H9 (cell line): ENCODE measurements at regions not wholly inside any gene's neighbourhood (a gene's known extent, or its start where the extent isn't known, plus 50 kb on each side); places are given as distances from the start of the nearest gene placed in this dataset.

ENCODE experiments used
- DNase-seq: peaks from one replicate; pipeline ENCODE4 v3.0.0-alpha.2; 2017
- H2AFZ ChIP-seq: one replicate; pipeline ENCODE4 v1.6.1; 2013; ENCODE audit warnings: mild to moderate bottlenecking, low read length, control low read depth, moderate library complexity
- H2AK5ac ChIP-seq: 2 replicates; pipeline ENCODE4 v1.6.1; 2013; ENCODE audit warnings: low read length, control low read depth, mixed read lengths; ENCODE audit not compliant: insufficient read length
- H2BK120ac ChIP-seq: one replicate; pipeline ENCODE4 v1.6.1; 2013; ENCODE audit warnings: low read depth, mild to moderate bottlenecking, low read length, control low read depth, inconsistent platforms; ENCODE audit not compliant: poor library complexity, severe bottlenecking
- H2BK12ac ChIP-seq: 2 replicates; pipeline ENCODE4 v1.6.1; 2013; ENCODE audit warnings: low read length, control low read depth, mixed read lengths, low read depth; ENCODE audit not compliant: insufficient read length
- H2BK15ac ChIP-seq: 2 replicates; pipeline ENCODE4 v1.6.1; 2013; ENCODE audit warnings: low read depth, low read length, control low read depth
- H2BK20ac ChIP-seq: one replicate; pipeline ENCODE4 v1.6.1; 2013; ENCODE audit warnings: low read depth, mild to moderate bottlenecking, low read length, control low read depth, inconsistent platforms; ENCODE audit not compliant: poor library complexity, severe bottlenecking
- H2BK5ac ChIP-seq: 2 replicates; pipeline ENCODE4 v1.6.1; 2013; ENCODE audit warnings: low read length, control low read depth, mixed read lengths; ENCODE audit not compliant: insufficient read length
- H3K14ac ChIP-seq: 2 replicates; pipeline ENCODE4 v1.6.1; 2013; ENCODE audit warnings: low read length, control low read depth; ENCODE audit not compliant: insufficient read depth
- H3K18ac ChIP-seq: 2 replicates; pipeline ENCODE4 v1.6.1; 2013; ENCODE audit warnings: low read depth, mild to moderate bottlenecking, mixed read lengths, low read length, control low read depth; ENCODE audit not compliant: insufficient read length
- H3K23ac ChIP-seq: 2 replicates; pipeline ENCODE4 v1.6.1; 2013; ENCODE audit warnings: low read length, control low read depth, mixed read lengths, low read depth; ENCODE audit not compliant: insufficient read length
- H3K23me2 ChIP-seq: 2 replicates; pipeline ENCODE4 v1.6.1; 2013; ENCODE audit warnings: low read depth, mild to moderate bottlenecking, mixed read lengths, low read length, control low read depth; ENCODE audit not compliant: insufficient read length, poor library complexity, severe bottlenecking
- H3K27ac ChIP-seq: 2 replicates; pipeline ENCODE4 v1.5.1; 2013; ENCODE audit warnings: low read length, control low read depth, mixed read lengths, low read depth; ENCODE audit not compliant: insufficient read length
- H3K27me3 ChIP-seq: 2 replicates; pipeline ENCODE4 v1.6.1; 2013; ENCODE audit warnings: low read length, control low read depth, inconsistent platforms; ENCODE audit not compliant: insufficient read depth
- H3K4ac ChIP-seq: 2 replicates; pipeline ENCODE4 v1.6.1; 2013; ENCODE audit warnings: low read depth, mild to moderate bottlenecking, control low read depth, inconsistent platforms, low read length, moderate library complexity
- H3K4me1 ChIP-seq: 2 replicates; pipeline ENCODE4 v1.6.1; 2013; ENCODE audit warnings: low read length, control low read depth, inconsistent platforms; ENCODE audit not compliant: insufficient read depth
- H3K4me2 ChIP-seq: 2 replicates; pipeline ENCODE4 v1.6.1; 2013; ENCODE audit warnings: low read length, control low read depth, mixed read lengths; ENCODE audit not compliant: insufficient read length, insufficient read depth
- H3K56ac ChIP-seq: 2 replicates; pipeline ENCODE4 v1.6.1; 2013; ENCODE audit warnings: low read depth, mild to moderate bottlenecking, mixed read lengths, low read length, control low read depth; ENCODE audit not compliant: insufficient read length
- H3K79me1 ChIP-seq: 2 replicates; pipeline ENCODE4 v1.6.1; 2013; ENCODE audit warnings: low read depth, mild to moderate bottlenecking, moderate library complexity, low read length, control low read depth, inconsistent platforms; ENCODE audit not compliant: insufficient read depth, poor library complexity, severe bottlenecking
- H3K79me2 ChIP-seq: 2 replicates; pipeline ENCODE4 v1.6.1; 2013; ENCODE audit warnings: low read length, control low read depth, inconsistent platforms; ENCODE audit not compliant: insufficient read depth
- H3K9ac ChIP-seq: 2 replicates; pipeline ENCODE4 v1.6.1; 2013; ENCODE audit warnings: low read length, control low read depth, mixed read lengths; ENCODE audit not compliant: insufficient read length; ENCODE audit errors: extremely low read depth
- H3K9me3 ChIP-seq: one replicate; pipeline ENCODE4 v1.6.1; 2013; ENCODE audit warnings: low read depth, low read length, inconsistent platforms; ENCODE audit not compliant: control insufficient read depth
- H3T11ph ChIP-seq: one replicate; pipeline ENCODE4 v1.6.1; 2013; ENCODE audit warnings: mild to moderate bottlenecking, low read length, control low read depth, inconsistent platforms
- H4K20me1 ChIP-seq: one replicate; pipeline ENCODE4 v1.6.1; 2013; ENCODE audit not compliant: control insufficient read depth, insufficient read length, insufficient read depth
- H4K5ac ChIP-seq: 2 replicates; pipeline ENCODE4 v1.6.1; 2013; ENCODE audit warnings: low read depth, mild to moderate bottlenecking, mixed read lengths, low read length, control low read depth; ENCODE audit not compliant: insufficient read length
- H4K8ac ChIP-seq: replicated peaks from 2 replicates; pipeline ENCODE4 v1.6.1; 2013; ENCODE audit warnings: low read length, control low read depth, mixed read lengths, low read depth; ENCODE audit not compliant: insufficient read length
- H4K91ac ChIP-seq: 2 replicates; pipeline ENCODE4 v1.6.1; 2013; ENCODE audit warnings: low read depth, mild to moderate bottlenecking, moderate library complexity, mixed read lengths, low read length, control low read depth; ENCODE audit not compliant: insufficient read length
- H3K27ac Mint-ChIP-seq, 3 experiments: 2 replicates in 2 of 3; 3 replicates in 1 of 3; pipeline ENCODE4 v1.8.0; 2020 to 2021; ENCODE audit warnings: mixed read lengths in 3 of 3, mild to moderate bottlenecking in 1 of 3, moderate library complexity in 1 of 3
- H3K27me3 Mint-ChIP-seq: 2 replicates; pipeline ENCODE4 v1.8.0; 2021; ENCODE audit warnings: low read depth, mild to moderate bottlenecking, moderate library complexity, mixed read lengths
- H3K36me3 Mint-ChIP-seq, 3 experiments: 2 replicates in 2 of 3; 3 replicates in 1 of 3; pipeline ENCODE4 v1.8.0; 2020 to 2021; ENCODE audit warnings: low read depth in 3 of 3, mixed read lengths in 3 of 3; ENCODE audit not compliant: insufficient read depth in 1 of 3
- H3K4me1 Mint-ChIP-seq, 2 experiments: 2 replicates each; pipeline ENCODE4 v1.8.0; 2020; ENCODE audit warnings: mixed read lengths in 2 of 2
- H3K4me3 Mint-ChIP-seq, 2 experiments: 2 replicates in 1 of 2; 3 replicates in 1 of 2; pipeline ENCODE4 v1.8.0; 2020 to 2021; ENCODE audit warnings: mild to moderate bottlenecking in 2 of 2, mixed read lengths in 2 of 2, moderate library complexity in 1 of 2
- H3K9me3 Mint-ChIP-seq, 2 experiments: 2 replicates in 1 of 2; 3 replicates in 1 of 2; pipeline ENCODE4 v1.8.0; 2020; ENCODE audit warnings: mild to moderate bottlenecking in 2 of 2, mixed read lengths in 2 of 2, moderate library complexity in 1 of 2
- WGBS: extraction: QIAGEN DNeasy Blood & Tissue Kit; methylation state at CpG from one replicate; pipeline ENCODE4 v1.1.7; 2013; ENCODE audit warnings: missing lambda C conversion rate, low lambda C conversion rate, mixed read lengths; ENCODE audit not compliant: insufficient read length; ENCODE audit errors: extremely low coverage; 5-methylcytosine and 5-hydroxymethylcytosine counted together
- TF ChIP-seq, protein P1 (sequence below): fragments of 200-600 bp; sonication (generic); conservative IDR thresholded peaks from 3 replicates; pipeline ENCODE4 v1.8.0; 2021; ENCODE audit warnings: antibody characterized with exemption, mild to moderate bottlenecking

DNA sequence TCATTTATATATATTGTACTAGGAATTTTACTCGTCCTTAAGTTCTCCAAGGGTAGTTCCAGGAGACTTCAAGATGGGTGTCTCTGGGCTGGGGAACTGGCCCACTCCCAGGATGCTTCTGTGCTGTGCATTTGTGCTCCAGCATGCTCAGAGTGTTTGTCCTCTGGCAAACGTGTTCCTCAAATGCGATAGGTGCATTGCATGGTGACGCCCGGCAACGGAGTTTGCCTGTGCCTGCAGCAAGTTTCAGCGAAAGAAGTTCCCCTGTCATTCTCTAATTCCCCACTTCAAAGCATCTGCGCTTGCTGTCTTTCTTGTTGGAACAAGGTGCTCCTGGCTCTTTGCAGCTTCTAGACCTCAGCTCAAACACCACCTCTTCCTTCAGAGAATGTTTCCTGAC, 465.1 kb downstream of the GALR1 start:
- no peaks in the 10 kb centered on the region for H3K4me1 Mint-ChIP-seq
- no peaks in the 10 kb centered on the region; the same call in 1 of the 2 replicates for H3K27me3 Mint-ChIP-seq
- Histone ChIP-seq H4K91ac (no peak overlapping the region), H3K4me2 (no peak overlapping the region), H2BK120ac (no peak overlapping the region), H3K14ac (no peak overlapping the region), H2AFZ (no peak overlapping the region), H3K23ac (no peak overlapping the region), H3K18ac (no peak overlapping the region), H3K56ac (no peak overlapping the region), H3K4ac (no peak overlapping the region), H3K27me3 (no peaks in the 10 kb centered on the region), H3K23me2 (no peaks in the 10 kb centered on the region), H3K79me2 (no peaks in the 10 kb centered on the region), H2BK12ac (no peak overlapping the region), H3K79me1 (no peaks in the 10 kb centered on the region), H2BK20ac (no peak overlapping the region), H2AK5ac (no peak overlapping the region), H4K5ac (no peak overlapping the region), H3T11ph (no peak overlapping the region), H4K8ac (no peak overlapping the region), H2BK5ac (no peak overlapping the region), H3K4me1 (no peaks in the 10 kb centered on the region), H3K27ac (no peak overlapping the region), H3K9me3 (no peaks in the 10 kb centered on the region), H3K9ac (no peak overlapping the region), H2BK15ac (no peak overlapping the region), H4K20me1 (no peaks in the 10 kb centered on the region)
- TF ChIP-seq, protein P1, sequence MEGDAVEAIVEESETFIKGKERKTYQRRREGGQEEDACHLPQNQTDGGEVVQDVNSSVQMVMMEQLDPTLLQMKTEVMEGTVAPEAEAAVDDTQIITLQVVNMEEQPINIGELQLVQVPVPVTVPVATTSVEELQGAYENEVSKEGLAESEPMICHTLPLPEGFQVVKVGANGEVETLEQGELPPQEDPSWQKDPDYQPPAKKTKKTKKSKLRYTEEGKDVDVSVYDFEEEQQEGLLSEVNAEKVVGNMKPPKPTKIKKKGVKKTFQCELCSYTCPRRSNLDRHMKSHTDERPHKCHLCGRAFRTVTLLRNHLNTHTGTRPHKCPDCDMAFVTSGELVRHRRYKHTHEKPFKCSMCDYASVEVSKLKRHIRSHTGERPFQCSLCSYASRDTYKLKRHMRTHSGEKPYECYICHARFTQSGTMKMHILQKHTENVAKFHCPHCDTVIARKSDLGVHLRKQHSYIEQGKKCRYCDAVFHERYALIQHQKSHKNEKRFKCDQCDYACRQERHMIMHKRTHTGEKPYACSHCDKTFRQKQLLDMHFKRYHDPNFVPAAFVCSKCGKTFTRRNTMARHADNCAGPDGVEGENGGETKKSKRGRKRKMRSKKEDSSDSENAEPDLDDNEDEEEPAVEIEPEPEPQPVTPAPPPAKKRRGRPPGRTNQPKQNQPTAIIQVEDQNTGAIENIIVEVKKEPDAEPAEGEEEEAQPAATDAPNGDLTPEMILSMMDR = no peak
- peaks cover 0 to 2% (median 0%) of the 10 kb centered on the region in 3 experiments; a peak in 1 of 7 replicates for H3K36me3 Mint-ChIP-seq
- peaks cover 0 to 2% of the 10 kb centered on the region in 2 experiments; a peak in 1 of 5 replicates for H3K9me3 Mint-ChIP-seq
- no CpG with 5 or more reads among the region's 8 CpGs for WGBS
- no peak overlapping the region for H3K27ac Mint-ChIP-seq
- no peak overlapping the region for H3K4me3 Mint-ChIP-seq
- DNase-seq = no peak
